ENCODE measurements at regions not wholly inside any gene's neighbourhood (a gene's known extent, or its start where the extent isn't known, plus 50 kb on each side); places are given as distances from the start of the nearest gene placed in this dataset.

DNA sequence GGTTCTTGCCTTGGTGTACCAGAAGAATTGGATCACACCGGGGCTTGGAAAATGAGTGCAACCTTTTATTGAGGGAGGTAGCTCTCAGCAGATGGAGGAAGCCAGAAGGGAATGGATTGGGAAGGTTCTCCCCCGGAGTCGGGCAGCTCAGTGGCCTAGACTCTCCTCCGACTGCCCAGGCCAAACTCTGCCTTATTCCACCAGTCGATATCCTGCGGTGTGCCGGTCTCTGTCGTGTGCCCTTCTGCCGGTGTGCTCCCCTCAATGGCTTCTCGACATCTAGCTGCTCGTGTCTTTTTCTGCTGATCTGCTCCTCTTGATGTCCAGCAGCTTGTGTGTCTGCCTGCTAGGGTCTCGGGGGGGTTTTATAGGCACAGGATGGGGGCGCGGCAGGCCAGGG is 87.4 kb upstream of the CCL21 start:
- no peak for TF ChIP-seq POLR2A (IDR thresholded peaks at IDR 0.05)
- TF ChIP-seq, protein P1, sequence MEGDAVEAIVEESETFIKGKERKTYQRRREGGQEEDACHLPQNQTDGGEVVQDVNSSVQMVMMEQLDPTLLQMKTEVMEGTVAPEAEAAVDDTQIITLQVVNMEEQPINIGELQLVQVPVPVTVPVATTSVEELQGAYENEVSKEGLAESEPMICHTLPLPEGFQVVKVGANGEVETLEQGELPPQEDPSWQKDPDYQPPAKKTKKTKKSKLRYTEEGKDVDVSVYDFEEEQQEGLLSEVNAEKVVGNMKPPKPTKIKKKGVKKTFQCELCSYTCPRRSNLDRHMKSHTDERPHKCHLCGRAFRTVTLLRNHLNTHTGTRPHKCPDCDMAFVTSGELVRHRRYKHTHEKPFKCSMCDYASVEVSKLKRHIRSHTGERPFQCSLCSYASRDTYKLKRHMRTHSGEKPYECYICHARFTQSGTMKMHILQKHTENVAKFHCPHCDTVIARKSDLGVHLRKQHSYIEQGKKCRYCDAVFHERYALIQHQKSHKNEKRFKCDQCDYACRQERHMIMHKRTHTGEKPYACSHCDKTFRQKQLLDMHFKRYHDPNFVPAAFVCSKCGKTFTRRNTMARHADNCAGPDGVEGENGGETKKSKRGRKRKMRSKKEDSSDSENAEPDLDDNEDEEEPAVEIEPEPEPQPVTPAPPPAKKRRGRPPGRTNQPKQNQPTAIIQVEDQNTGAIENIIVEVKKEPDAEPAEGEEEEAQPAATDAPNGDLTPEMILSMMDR (IDR thresholded peaks at IDR 0.05), result no peak

Data from lower leg skin (tissue), 3 donors.